AG09309 (cell line): ENCODE measurements at regions not wholly inside any gene's neighbourhood (a gene's known extent, or its start where the extent isn't known, plus 50 kb on each side); places are given as distances from the start of the nearest gene placed in this dataset.

Source experiments
- DNase-seq: peaks from one replicate; pipeline ENCODE4 v3.0.0-alpha.2; 2010; ENCODE audit warnings: low read depth
- H3K4me3 ChIP-seq: 2 replicates; pipeline ENCODE4 v1.5.1; 2011; ENCODE audit warnings: mild to moderate bottlenecking, low read depth, low read length, moderate library complexity; ENCODE audit not compliant: control insufficient read depth
- CTCF ChIP-seq: IDR thresholded peaks from 2 replicates; pipeline ENCODE4 v1.5.1; 2011; ENCODE audit warnings: mild to moderate bottlenecking, low read depth, low read length, inconsistent platforms; ENCODE audit not compliant: insufficient read depth, control insufficient read depth; ENCODE audit errors: missing control alignments

GRCh38 chrX:88438209-88438608 lies 308.8 kb upstream of the CPXCR1 start:
- DNase-seq, result no peak

GRCh38 chrX:88439935-88440334 lies 307.1 kb upstream of the CPXCR1 start:
- no peak for TF ChIP-seq CTCF
- no peak for DNase-seq
- H3K4me3 ChIP-seq, result no peak overlapping the region

More at GRCh38 chrX:88438209-88438608, 308.8 kb upstream of the CPXCR1 start:
- H3K4me3 ChIP-seq, result no peak overlapping the region
- no peak for TF ChIP-seq CTCF
